ENCODE measurements at regions not wholly inside any gene's neighbourhood (a gene's known extent, or its start where the extent isn't known, plus 50 kb on each side); places are given as distances from the start of the nearest gene placed in this dataset.
"Not testable (repeated sequence)": the region's sequence is repeated elsewhere in the genome, so short reads cannot be mapped to it uniquely, and the experiment has no call there.

DNA sequence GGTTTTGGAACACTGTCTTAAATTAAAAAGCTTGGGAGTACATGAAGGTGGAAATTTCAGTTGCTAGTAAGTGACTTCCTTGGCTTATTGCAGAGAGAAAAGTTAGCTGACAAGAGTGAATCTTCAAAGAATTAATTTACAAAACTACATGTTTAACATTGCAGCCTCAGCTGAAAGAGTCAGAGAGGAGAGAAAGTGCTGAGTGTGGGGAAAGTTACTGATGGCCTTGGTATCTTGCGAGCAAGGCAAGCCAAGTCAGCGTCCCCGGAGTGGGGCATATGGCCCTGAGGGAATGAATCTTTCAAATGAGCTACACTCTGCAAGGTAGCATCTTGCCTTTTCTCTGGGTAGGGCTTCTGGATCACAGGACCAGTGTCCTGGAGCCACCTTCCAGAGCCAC lies 131.3 kb downstream of the LPIN1 start:
- no peak for DNase-seq (ENCODE audit: low read depth in 2 of 2)

DNA sequence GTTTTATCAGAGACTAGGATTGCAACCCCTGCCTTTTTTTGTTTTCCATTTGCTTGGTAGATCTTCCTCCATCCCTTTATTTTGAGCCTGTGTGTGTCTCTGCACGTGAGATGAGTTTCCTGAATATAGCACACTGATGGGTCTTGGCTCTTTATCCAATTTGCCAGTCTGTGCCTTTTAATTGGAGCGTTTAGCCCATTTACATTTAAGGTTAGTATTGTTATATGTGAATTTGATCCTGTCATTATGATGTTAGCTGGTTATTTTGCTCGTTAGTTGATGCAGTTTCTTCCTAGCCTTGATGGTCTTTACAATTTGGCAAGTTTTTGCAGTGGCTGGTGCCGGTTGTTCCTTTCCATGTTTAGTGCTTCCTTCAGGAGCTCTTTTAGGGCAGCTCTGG lies 138.8 kb downstream of the LPIN1 start:
- not testable (repeated sequence) for DNase-seq (ENCODE audit: low read depth in 2 of 2)

DNA sequence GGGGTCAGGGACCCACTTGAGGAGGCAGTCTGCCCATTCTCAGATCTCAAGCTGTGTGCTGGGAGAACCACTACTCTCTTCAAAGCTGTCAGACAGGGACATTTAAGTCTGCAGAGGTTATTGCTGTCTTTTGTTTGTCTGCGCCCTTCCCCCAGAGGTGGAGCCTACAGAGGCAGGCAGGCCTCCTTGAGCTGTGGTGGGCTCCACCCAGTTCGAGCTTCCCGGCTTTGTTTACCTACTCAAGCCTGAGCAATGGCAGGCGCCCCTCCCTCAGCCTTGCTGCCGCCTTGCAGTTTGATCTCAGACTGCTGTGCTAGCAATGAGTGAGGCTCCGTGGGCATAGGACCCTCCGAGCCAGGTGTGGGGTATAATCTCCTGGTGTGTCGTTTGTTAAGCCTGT lies 140.5 kb downstream of the LPIN1 start:
- not testable (repeated sequence) for DNase-seq (ENCODE audit: low read depth in 2 of 2)

DNA sequence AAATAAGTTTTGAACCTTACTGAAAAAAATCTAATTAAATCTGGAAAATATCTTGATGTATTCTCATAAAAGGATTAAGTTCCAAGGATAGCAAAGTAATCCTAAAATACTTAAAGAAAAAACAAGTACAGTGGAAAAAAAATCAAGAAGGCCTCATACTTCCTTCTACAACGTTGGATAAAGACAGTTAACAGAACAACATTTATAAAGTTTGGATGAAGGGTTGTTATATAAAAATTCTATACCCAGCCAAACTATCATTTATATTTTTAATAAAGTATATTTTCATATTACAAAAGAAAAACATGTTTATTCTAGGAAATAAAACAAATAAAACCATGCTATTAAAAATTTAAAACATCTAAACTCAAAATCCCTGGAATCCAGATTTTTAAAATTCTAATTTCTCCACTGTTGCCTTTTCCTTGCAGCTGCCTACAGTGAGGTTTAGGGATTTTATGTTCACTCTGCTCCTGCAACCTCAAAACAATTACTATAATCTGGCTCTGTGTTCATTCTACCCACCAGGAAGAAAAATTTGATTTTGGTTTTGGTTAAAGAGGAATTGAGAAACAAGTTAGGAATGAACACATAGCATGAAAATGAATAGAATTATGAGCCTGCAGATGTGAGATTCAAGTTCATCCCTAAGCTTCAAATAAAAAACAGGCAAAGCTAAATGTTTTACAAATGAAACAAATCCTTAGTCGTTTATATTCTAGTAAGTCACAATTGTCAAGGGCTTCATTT lies 142.8 kb downstream of the LPIN1 start:
- no peak for DNase-seq (ENCODE audit: low read depth in 2 of 2)

DNA sequence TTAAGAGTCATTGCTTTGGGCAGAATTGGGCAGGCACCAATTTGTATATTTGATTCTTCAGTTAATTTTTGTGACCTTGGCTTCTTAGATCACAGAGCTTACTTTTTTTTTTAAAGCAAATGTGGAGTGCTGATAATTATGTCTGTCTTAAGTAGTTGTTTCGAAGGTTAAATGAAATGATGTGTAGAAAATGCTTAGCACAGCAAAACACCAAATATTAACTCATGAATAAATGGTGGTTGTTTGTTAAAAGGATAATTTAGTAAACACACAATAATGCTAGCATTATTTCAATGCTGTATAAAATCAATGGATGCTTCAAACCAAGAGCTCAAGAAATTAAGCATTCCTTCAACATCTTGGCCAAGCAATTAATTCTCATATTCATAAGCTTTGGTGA lies 143.4 kb downstream of the LPIN1 start:
- no peak for DNase-seq (ENCODE audit: low read depth in 2 of 2)

DNA sequence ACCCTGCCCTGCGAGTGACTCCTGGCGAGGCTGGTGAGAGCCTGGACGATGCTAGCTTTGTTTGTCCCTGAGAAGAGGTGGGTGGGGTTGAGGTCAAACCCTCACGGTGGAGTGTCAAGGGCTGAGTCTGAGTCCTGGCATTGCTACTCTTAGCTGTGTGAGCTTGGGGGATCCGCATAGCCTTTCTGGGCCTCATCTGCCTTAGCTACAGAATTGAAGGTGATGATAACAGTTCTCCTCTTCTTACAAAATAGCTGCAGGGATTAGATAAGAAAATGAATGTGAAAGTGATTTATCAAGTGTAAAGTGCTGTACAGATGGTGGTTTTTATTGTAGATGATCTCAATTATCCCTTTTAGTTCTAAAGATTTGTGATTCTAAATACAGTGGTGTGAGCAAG lies 144.6 kb downstream of the LPIN1 start:
- DNase-seq (ENCODE audit: low read depth in 2 of 2) = no peak

DNA sequence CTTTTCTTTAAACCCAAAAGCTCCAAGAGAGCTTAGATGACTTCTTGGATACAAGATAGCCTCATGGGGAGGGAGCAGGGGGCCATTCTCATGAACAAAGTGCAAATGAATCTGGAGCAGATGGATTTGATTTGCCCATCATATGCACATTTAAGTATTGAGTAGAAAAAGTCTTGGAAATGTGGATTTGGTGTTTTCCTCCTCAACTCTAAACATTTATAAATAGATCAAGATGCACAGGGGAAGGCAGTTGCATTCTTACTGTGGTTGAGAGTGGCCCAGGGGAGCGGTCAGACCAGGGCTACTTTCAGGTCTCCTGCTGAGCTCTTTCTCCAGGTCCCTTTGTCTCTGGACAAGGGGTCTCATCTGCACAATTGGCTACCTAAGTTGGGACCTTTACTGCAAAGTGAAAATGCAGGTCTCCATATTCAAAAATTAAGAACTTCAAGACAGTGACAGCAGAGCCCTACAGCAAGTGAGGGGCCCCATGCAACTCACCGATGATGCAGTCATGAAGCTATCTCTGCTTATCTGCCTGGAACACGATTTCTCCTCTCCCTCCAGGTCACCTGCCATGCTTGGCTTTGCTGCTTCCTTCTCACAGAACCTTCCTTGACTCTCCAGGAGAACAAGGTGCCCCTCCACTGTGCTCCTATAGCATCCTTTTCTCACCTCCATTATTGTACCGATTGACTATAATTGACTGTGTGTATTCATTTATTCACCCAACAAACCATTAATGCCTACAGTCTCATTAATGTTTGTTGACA lies 145.4 kb downstream of the LPIN1 start:
- DNase-seq (ENCODE audit: low read depth in 2 of 2) = no peak

DNA sequence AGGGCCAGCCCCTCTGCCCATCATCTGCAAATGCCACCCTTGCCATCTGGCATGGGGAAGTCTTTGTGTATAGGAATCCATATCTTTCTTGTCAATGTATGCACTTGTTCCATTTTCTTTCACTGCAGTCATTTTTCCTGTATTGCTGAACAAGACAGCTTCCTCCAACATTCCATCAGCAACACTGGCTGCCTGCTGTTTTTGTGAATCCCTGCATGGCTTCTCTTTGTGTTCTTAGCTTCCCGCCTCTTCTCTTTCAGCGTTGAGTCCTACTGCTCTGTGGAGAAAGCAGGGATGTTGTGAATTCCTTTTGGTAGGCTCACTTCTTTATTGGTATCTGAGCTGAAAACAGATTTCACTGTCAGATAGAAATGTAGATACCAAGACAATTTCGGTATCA lies 150.0 kb downstream of the LPIN1 start:
- DNase-seq (ENCODE audit: low read depth in 2 of 2) = no peak

DNA sequence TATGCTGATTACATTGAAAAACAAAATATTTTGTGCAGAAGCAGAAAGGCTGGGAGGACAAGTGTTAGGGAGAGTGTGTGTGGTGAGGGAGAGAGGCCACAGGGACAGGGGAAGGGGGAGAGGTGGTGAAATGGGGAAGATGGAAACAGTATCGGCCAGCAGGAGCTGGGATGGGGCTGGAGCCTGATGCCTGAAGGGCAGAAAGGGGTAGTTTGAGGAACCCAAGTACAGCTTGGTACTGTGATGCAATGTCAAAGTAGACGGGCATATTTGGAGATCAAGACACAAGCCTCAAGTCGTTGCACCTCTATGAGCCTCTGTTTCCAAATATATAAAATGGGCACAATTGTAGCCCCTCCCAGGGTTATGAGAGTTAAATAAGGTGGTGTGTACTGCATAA lies 152.1 kb downstream of the LPIN1 start:
- DNase-seq (ENCODE audit: low read depth in 2 of 2) = no peak

DNA sequence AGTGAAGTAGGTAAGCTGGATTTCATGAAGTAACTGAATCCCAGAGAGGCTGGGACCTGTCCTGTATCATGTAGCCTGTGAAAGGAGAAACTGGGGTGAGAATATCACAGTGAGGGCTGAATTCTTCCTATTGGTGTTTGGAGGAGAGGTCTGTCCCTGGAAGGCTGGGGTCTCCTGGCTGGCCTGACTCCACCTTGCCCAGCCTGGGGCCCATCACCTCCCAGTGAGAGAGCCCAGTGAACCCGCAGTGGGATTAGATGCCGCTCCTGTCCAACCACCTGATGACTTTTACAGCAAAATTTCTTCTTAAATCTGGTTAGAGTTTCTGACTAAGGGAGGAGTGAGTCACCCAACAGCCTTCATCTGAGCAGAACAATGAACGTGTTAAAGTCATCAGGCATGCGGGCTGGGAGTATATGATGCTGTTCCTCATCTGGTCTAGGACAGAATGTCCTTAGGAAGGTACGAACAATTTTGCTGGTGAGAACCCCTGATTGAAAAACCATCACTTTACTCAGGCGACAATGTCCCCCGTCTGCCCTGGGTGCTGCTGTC lies 152.9 kb downstream of the LPIN1 start:
- no peak for DNase-seq (ENCODE audit: low read depth in 2 of 2)

DNA sequence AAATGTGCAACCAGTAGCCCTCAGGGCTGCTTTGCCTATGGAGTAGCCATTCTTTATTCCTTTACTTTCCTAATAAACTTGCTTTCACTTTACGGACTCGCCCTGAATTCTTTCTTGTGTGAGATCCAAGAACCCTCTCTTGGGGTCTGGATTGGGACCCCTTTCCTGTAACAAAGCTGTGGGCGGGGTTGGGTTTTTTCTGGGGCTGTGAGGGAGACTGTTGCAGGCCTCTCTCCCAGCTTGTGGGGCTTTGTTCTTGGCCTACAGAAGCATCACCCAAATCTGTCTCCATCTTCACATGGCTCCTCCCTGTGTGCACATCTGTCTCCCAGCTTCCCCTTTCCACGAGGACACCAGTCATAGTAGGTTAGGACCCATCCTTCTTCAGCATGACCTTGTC lies 154.5 kb downstream of the LPIN1 start:
- DNase-seq (ENCODE audit: low read depth in 2 of 2) = not testable (repeated sequence)

DNA sequence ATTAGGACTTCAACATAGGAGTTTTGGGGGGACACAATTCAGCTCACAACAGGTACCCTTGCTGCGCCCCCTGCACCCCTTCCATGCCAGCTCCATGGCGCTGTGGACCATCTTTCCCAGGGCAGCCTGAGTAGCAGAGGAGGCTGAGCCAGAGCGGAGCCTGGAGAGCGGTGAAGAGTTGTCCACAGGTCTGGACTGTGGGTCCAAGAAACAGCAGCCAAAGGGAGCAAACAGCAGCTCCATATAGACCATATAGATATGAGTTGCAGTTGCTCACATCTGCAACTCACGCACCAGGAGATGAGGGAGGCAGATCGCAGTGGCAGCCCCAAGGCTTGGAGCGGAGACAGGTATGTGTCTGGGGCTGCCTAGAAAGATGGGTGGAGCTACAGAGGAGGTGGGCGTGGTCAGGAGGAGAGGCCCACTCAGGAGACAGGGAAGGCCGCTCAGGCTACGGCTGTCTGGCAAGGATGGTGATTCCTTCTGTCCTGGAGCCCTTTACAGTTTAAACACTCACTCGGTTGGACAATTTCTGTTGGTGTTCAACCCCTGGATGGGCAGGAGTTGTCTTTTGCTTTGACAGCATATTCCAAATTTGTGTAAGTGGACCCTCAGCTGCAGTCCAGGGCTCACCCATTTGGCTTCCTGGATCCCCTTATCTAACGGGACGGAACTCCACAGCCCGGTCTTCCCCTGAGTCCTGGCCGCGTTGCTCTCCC lies 155.1 kb downstream of the LPIN1 start:
- DNase-seq (ENCODE audit: low read depth in 2 of 2) = no peak

DNA sequence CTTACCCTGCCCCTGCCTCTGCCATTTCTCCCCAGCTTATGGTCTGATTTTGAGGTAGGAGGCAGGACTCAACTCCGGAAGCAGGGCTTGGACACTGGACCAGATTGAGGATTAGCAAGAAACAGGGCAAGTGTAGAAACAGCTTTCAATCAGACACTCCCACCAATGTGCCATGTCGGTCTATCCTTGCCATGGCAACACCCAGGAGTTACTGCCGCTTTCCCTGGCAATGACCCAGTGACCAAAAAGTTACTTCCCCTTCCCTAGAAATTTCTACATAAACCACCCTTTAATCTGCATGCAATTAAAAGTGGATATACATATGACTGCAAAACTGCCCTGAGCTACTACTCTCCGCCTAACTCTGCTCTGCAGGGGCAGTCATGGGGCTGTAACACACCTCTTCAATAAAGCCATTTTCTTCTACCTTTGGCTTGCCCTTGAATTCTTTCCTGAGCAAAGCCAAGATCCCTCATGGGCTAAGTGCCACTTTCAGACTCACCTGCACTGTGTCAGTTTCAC lies 156.7 kb downstream of the LPIN1 start:
- DNase-seq (ENCODE audit: low read depth in 2 of 2) = no peak

DNA sequence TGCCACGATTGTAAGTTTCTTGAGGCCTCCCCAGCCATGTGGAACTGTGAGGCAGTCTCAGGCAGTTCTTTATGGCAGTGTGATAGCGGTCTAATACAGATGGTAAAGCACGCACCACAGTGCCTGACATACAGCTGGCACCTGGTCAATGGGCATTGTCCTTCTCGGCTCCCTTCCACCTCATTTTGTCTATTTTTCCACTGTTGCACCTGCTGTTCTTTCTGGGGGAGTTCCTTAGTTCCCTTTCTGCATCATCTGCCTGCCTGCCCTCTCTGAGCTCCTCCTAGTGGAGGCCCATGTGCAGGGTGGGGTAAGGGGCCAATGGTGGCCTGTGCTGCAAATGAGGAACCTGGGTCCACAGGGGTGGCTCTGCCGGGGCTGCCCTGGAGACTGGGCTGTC lies 157.6 kb downstream of the LPIN1 start:
- DNase-seq (ENCODE audit: low read depth in 2 of 2) = no peak

DNA sequence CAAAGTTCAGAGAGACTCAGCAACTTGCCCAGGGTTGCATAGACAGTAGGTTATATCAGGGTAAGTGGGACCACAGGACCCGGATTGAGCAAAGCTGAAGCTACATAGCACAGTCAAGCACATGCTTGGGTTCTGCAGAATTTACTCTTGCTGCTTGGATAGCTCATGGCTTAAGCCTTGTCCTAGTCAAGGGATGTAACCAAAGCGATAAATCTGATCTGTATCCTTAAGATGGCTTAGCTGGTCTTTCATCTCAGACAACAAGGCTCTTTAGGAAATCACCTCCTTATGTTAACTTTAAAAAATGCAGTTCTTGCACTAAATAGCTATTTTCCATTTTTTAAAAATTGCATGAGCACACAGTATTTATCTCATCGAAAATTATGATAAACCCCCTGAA lies 158.5 kb downstream of the LPIN1 start:
- no peak for DNase-seq (ENCODE audit: low read depth in 2 of 2)

DNA sequence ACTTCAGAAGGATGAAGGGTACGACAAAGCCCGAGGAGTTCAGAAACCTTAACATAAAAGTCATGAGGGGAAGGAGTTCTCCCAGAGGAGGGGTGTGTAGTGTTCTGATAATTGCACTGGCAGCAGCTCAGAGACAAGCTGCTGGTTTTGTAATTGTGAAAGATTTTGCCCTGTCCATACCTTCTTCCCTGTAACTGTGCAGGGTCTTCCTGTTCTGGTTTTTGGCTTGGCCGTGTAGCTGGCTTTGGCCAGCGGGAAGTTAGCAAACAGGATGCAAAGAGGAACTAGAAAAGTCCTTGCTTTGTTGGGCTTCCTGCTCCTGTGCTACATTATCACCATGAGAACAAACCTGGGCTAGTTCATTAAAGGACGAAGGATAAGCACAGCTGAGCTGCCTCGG lies 160.8 kb downstream of the LPIN1 start:
- peak in 1 of 2 donors; percentile 23 for DNase-seq (ENCODE audit: low read depth in 2 of 2)

DNA sequence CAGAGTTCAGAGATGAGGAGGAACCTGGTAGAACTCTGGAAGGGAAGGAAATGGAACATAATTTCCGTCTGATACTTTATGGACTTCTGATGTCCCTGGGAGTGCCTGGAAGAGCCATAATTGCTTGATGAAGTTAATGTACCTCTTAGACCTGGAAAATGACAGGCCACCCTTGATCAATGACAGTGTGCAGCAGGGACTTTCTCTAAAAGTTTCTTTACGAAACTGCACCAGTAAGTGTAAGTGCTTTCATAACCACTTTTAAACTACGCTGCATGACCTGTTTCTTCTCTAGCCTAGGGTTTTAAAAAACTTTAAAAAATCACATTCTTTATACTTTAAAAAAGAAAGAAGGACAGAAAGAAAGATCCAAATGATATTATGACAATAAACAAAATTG lies 164.5 kb downstream of the LPIN1 start:
- DNase-seq (ENCODE audit: low read depth in 2 of 2) = no peak

DNA sequence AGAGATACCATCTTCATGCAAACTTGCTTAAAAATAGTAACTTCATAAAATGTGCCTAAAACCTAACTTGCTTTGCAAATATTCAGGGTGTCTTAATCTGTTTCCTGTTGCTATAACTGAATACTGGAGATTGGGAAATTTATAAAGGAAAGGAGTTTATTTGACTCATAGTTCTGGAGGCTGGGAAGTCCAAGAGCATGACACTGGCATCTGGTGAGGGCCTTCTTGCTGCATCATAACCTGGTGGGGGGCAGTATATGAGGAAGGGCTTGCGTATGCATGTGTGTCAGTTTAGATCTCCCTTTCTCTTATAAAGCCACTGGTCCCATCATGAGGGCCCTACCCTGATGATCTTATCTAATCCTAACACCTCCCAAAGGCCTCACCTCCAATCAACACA lies 166.5 kb downstream of the LPIN1 start:
- DNase-seq (ENCODE audit: low read depth in 2 of 2) = no peak

DNA sequence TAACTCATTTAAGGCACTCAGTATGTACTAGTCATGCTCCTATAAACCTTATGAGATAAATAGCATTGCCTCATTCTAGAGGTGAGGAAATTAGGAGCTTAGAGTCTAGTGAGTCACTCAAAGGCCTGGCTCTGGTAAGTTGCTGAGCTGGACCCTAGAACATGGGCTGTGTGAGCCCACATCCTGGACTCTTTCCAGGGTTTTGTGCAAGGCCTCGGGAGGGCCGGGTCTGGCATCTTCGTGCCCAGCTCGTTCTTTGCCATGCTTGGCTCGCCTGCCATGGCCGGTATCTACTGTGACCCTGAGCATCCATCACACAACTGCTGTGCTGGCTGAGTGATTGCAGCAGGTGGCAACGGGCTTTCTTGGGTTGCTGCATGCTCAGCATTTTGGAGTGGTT lies 168.0 kb downstream of the LPIN1 start:
- no peak for DNase-seq (ENCODE audit: low read depth in 2 of 2)

DNA sequence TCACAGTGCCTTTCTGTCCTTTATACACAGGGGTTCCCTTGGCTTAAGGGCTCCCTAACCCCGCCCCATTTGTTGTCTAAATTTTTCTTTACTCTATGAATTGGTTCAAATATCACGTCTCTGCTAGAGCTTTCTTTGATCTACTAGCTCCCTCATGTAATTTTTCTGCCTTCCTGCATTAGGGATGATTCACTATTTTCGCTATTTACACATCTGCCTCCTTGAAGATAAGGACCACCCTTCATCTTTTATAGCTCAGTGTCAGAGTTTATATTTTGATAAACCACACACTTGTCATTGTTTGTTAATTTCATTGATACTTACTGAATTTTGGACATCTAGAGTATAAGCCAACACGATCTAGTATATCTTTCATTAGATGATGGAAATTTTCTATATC lies 169.2 kb downstream of the LPIN1 start:
- no peak for DNase-seq (ENCODE audit: low read depth in 2 of 2)

DNA sequence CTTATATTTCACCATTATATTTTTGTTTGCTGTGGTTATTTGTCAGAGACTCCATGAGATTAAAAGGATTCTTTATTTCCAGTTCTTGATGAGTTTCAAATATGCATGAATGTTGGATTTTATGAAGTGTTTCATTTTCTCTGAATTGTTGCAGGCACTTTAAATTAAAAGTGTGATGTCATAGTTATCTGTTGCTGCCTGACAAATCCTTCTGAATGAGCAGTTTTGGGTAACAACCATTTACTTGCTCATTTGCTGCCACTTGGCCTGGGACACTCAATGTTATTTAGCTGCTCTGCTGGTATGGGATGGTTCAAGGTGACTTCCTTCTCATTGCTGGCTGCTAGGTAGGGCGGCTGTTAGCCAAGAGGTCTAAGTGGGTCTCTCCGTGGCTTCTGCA lies 173.5 kb downstream of the LPIN1 start:
- no peak for DNase-seq (ENCODE audit: low read depth in 2 of 2)

DNA sequence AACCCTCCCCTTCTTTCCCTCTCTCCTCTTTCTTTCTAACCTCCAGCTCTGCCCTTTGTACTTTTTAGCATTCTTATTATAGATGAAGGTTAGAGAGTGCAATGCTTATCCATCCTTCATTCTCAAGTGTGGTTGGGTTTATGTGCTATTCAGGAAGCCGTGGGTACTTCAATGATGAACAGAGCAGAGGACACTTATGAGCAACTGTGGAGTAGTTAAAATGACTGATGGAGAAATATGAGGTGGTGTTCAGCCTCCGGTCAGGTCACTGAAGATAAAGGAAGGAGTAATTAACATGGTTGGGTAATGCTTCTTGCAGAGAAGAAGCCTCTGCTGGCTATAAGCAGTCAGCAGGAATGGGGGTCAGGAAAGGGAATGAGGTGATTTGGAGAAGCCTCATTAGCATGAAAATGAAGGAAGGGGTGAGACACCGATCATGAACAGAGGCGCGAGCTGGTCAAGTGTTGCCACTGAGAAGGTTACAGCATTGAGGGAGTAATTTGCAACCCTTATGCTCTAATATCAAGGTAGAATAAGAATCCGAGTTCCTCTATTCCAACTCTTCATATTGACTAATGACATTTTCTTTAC lies 174.7 kb downstream of the LPIN1 start:
- DNase-seq (ENCODE audit: low read depth in 2 of 2) = no peak

Data from dermis microvascular lymphatic vessel endothelial cell (primary cell).